Fibroblast of lung (primary cell): ENCODE measurements at regions not wholly inside any gene's neighbourhood (a gene's known extent, or its start where the extent isn't known, plus 50 kb on each side); places are given as distances from the start of the nearest gene placed in this dataset.

Experiments
- EZH2 ChIP-seq: IDR thresholded peaks from 2 replicates; pipeline ENCODE4 v1.5.1; 2012; ENCODE audit warnings: low read length, control low read depth, mild to moderate bottlenecking; ENCODE audit errors: missing control alignments
- TF ChIP-seq, protein P1 (sequence below), 2 donors: IDR thresholded peaks in 1 of 2; conservative IDR thresholded peaks in 1 of 2; 1 replicate in 1 of 2; 2 replicates in 1 of 2; pipeline ENCODE4 v1.5.1; 2011 to 2012; ENCODE audit warnings: low read length in 2 of 2, control low read depth in 1 of 2, inconsistent platforms in 1 of 2, low read depth in 1 of 2, mild to moderate bottlenecking in 1 of 2

DNA sequence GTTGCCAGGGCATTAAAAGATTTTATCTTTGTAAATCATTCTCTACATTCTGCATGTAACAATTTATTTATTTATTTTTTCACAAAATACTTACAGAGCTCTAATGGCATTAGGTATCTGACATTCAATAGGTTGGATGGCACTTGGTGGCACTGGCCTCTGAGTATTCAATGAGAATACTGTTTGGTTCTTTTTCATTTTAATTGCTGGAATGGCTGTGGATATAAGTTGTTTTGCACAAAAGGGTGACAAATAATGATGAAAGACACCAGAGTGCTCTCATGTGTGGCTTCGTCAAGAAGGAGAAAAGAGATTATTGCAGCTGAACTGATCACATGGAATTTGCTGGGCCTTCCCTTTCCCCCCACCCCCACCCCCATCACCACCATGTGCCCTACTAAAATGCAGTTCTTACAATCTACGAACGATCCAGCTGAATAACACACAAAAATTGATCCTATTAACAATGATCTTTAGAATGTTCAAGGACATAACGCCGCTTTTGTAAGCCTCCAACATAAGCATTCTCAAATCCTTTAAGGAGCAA lies 195.2 kb upstream of the POU3F2 start:
- TF ChIP-seq, protein P1, sequence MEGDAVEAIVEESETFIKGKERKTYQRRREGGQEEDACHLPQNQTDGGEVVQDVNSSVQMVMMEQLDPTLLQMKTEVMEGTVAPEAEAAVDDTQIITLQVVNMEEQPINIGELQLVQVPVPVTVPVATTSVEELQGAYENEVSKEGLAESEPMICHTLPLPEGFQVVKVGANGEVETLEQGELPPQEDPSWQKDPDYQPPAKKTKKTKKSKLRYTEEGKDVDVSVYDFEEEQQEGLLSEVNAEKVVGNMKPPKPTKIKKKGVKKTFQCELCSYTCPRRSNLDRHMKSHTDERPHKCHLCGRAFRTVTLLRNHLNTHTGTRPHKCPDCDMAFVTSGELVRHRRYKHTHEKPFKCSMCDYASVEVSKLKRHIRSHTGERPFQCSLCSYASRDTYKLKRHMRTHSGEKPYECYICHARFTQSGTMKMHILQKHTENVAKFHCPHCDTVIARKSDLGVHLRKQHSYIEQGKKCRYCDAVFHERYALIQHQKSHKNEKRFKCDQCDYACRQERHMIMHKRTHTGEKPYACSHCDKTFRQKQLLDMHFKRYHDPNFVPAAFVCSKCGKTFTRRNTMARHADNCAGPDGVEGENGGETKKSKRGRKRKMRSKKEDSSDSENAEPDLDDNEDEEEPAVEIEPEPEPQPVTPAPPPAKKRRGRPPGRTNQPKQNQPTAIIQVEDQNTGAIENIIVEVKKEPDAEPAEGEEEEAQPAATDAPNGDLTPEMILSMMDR (conservative IDR thresholded peaks at IDR 0.05 in 1 of 2, IDR thresholded peaks at IDR 0.05 in 1 of 2; ENCODE audit: low read depth in 1 of 2, low read length in 2 of 2), result no peak
- no peak for TF ChIP-seq EZH2
